ENCODE measurements at regions not wholly inside any gene's neighbourhood (a gene's known extent, or its start where the extent isn't known, plus 50 kb on each side); places are given as distances from the start of the nearest gene placed in this dataset.

DNA sequence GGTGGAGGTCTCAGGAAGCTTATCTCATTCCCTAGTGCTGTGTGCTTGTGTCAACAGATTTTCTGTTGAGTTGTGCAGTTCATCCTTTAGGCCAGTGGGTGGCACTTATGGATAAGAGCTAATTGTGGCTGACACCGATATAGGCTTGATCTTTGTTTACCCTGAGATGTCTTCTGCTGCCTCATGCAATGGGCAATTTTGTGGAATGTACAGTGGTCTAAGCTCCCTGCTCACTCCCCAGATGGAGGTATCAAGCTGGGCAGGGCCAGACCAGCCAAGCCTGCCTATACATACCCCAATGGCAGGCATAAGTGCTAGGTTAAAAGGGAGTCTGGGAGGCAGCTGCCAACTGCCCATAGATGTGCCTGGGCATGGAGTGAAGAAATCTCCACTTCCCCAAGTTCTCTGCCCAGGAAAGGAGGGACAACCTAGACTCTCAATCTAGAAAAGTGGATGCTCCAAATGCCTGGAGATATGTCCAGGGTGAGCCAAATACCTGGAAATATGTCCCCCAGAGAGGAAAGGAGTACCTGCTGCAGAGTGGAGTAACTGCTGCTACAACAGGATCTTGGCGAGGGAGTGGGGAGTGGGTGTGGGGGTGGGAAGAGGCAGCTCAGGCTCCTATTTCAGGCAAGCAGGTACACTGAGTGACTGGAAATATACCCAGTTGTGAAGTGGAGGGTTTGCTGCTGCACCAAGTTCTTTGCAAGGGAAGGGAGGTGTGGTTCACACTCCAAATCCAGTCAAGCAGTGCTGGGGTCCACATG, 53.2 kb upstream of the ARG1 start:
- peak; percentile 16 for DNase-seq

All from stimulated activated CD4-positive, alpha-beta T cell treated with anti-CD3 and anti-CD28 coated beads, Interleukin-4, amount 100 ng/mL, for 1 hour (primary cell).